DMS79 treated with DMSO at 0.1 percent for 48 hours (cell line): ENCODE measurements at regions not wholly inside any gene's neighbourhood (a gene's known extent, or its start where the extent isn't known, plus 50 kb on each side); places are given as distances from the start of the nearest gene placed in this dataset.

Source experiments
- DNase-seq: peaks from one replicate; lab custom pipeline; 2025; lab: John Stamatoyannopoulos, UW

DNA sequence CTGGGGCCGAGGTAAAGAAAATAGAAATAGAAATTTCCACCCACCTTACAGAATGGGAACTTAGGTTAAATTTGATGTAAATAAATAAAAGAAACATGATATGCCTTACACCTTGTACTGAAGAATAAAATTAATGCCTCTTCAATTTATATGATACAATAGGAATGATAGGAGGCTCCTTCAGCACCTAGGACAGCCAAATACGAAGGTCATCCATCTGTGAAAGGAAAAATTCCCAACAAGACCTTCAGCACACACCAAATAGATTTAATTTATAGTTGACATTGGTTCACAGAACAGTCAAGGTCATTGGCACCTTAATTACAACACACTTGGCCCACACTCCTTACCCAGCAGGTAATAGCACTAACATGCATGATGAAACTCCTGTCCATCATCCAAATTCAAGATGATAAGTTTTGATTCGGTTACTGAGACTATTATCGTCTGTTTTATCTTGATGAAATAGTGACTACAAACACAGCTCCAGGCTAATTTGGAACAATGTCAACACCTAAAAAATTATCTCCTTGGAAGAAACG lies 250.9 kb downstream of the SNX13 start:
- no peak for DNase-seq

DNA sequence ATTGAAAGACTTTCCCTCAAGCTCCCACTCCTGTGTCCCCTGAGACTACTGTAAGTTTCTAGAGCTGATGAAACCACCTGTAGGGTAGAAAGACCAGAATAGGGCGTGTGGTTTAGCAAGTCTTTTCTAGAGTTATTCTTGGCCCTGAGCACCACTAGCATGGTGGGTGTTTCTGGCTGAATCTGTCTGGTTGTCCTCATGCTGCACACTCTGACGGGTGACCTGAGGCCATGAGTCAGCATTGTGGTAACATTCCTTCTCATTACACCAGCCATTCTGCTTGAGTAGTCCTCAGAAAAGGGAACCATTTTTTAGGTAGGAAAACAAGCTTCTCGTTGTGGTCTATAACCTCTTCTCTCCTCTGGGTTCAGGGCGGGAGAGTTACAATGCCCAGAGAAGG lies 250.3 kb downstream of the SNX13 start:
- no peak for DNase-seq

DNA sequence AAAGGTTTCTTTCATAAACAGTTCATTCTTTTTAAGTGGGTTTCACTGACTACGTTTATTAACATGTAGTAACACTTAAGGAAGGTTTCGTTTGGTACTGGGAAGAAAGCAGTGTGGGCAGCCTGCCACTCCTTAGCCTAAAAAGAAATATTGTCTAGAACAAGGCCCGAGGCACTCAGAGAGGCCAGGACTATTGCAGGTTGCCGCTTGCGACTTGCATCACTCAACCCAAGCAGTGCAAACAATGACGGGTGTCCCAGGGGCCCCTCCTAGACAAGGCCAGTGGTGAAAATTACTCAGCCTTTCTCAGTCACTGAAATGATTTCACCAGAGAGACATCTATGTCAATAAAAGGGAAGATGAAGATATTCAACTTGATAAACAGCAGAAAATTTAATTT lies 243.9 kb downstream of the SNX13 start:
- no peak for DNase-seq

DNA sequence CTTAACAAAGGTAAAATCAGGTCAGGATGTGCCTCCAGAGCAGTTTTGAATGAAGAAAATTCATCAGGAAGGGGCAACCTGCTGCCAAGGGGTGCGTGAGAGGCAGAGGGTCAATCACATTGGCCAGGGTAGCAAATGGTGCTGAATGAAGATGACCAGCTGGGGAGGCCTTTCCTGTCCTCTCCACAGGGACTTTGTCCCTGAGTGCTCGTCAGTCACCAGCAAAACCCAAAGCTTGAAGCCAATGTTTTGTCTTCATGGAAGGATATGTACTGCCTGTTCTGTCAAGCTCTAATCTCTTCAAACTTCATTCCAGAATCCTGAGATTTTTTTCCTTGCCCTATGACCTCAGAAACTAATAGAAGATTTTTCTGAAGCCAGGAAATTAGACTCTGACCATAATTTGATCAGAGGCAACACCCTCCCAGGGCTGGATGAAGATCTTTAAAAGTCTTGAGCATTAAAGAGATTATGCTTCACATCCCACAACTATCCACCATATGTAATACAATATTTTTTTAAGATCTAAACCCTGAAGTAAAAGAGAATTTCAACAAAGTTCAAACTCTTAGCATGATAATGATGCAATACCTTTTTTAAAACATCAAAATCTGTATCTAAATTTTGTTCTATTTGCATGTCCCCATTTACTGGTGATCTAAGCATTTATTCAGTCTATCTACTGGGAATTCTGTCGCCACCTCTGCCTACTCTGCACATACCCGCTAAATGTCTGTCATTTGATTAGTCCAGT lies 243.0 kb downstream of the SNX13 start:
- DNase-seq = no peak

DNA sequence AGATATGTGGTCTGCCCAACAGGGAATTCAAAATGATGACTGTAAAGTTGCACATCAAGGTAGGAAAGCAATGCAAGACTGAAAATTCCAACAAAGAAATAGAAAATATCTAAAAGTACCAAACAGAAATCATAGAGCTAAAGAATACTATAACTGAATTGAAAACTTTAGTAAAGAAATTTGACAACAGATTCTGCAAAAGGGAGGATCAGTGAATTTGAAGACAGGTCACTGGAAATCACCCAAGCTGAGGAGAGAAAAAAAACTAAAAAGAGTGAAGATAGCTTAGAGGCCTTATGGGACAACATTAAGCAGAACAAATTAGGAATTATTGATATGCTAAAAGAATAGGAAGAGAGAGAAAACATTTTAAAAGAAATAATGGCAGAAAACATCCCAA lies 240.6 kb downstream of the SNX13 start:
- DNase-seq = no peak

DNA sequence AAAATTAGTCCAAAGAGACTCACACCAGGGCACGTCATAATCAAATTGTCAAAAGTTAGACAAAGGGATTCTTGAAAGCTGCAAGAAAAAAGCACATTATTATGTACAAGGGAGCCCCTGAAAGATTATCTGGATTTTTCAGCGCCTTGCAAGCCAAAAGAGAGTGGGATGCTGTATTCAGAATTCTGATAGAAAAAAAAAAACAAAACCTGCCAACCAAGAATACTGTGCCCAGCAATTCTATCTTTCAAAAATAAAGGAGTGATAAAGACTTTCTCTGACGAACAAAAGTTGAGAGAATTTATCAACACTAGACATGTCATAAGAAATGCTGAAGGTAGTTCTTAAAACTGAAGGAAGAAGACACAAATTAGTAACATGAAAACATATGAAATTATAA lies 240.2 kb downstream of the SNX13 start:
- DNase-seq = no peak

DNA sequence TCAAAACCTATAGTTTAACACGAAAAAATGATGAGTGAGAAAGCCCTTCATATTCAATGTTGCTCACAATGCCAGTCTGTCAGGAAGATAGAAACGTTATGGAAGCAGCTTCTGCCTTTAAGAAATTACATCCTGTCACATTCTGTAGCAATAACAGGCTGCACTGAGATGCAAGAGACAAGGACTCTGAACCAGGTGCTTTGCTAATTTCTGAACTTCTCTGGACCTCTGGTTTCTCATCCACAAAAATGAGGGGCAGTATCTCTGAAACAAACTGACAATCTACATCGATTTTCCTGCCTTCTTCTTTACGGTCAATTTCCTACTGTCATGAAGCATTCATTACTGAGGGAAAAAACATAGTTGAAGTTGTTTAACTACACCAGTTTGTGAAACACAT lies 234.0 kb downstream of the SNX13 start:
- DNase-seq = no peak

DNA sequence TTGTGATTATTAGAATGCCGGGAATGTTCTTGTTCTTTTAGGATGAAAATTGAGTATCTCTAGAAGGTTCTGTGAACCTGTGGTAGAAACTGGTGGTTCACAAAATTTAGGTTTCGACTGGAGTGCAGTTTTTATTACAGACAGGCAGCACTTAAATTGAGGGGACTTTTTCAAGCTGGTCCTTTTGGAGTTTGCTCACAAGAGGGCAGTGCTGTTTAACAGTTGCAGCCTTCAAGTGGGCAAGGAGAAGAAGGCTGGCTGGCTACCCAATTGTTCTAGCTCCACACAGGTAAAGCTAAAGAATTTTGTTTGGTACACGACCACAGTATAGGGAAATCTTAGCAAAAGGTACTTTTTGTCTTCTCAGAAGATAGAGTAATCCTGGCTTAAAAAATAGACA lies 233.6 kb downstream of the SNX13 start:
- peak; percentile 56 for DNase-seq

DNA sequence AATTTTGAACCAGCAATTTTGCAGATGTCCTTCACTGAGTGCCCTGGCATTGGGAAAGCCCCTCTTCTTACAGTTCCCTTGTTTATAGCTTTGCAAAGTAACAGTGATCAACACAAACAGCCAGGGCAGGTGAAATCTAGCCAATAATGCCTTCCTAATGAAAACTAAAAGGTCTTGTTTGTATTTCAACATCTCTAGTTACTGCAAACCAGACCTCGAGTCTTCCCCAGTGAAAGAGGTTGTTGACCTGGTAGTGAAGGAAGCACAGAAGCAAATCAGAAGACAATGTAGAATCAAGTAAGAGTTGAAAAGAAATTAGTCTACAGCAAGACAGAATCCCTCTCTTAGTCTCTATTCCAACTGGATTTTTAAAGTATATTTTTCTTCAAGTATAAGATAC lies 231.2 kb downstream of the SNX13 start:
- no peak for DNase-seq

DNA sequence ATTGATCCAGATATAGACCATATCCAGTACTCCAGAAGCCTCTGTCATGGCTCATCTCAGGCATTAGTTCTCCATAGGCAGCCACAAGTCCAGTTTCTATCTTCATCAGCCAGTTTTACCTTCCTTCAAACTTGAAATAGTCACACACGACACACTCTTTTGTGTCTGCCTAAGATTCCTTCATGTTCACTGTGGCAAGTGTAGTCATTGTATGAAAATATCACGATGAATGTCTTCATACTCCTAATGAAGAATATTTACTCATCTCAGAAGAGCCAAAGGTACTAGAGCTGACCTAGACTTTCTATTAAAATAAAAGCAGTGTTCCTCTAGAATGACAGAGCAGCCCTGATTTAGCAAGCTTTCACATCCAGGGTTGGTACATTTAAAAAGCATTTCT lies 230.7 kb downstream of the SNX13 start:
- no peak for DNase-seq

DNA sequence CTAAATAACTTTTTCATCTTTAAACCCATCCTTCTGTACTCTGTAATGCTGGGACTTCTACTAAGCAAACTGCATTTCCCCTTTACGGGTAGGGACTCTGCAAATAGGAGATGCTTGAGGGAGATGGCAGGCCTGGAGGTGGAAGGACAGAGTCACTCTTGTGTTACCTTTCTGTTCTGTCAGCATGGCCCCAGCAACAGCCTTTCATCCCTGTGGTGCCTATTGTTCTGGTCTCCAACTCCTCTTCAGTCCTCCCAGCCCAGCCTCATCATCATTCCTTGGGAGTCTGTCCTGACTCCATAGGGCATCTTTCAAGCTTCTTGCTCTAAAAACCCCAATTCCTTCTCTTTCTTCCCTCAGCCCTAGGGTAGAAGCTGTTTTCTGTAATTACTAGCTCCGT lies 230.0 kb downstream of the SNX13 start:
- no peak for DNase-seq

DNA sequence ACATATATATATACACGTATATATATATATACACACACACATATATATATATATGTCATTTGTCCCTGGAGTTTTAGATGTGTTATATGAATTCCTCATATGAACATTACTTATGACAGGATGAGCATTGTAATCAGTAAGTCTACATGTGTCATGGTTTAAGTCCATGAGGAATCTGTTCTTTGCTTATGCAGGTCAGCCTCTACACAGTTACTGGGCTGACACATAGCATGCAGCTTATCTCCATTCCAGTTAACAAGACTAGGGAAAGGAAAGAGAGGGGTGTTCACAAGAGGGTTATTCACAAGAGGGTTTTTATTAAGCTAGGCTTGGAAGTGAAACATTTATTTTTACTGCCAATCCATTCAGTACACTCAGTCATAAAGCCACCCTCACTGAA lies 226.7 kb downstream of the SNX13 start:
- DNase-seq = no peak

DNA sequence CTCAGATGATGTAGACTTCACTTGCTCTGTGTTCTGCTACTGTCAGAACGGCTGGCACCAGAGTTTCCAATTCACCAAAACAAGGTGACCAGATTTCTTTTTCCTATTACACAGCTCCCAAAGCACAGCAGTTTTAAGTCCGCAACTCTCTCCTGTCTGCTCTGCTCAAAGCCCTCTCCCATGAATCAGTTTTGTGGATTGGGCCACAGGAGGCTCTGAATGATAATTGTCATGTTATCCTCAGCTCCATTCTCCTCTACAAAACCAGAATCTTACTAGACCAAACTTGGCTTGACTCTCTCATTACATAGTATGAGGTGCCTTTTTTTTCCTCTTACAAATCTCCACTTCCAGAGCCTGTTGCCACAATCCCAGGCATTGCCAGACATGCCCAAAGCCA lies 223.5 kb downstream of the SNX13 start:
- no peak for DNase-seq

DNA sequence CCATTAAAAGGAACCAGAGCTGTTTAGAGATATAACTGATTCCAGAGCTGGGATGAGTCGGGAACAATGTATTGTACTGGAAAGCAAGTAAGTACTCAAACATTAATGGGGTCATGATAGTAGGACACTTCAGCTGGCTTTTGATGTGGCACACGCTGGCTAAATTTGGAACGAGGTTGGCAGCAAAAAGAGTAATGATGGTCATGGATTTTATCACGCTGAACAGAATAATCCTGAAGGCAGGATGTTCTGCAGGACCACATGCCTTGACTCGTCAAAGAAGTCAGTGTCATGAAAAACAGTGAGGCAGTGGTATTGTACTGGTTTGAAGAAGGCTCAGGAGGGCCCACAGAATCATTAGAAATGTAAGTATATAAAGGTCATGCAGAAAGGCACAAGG lies 220.3 kb downstream of the SNX13 start:
- no peak for DNase-seq

DNA sequence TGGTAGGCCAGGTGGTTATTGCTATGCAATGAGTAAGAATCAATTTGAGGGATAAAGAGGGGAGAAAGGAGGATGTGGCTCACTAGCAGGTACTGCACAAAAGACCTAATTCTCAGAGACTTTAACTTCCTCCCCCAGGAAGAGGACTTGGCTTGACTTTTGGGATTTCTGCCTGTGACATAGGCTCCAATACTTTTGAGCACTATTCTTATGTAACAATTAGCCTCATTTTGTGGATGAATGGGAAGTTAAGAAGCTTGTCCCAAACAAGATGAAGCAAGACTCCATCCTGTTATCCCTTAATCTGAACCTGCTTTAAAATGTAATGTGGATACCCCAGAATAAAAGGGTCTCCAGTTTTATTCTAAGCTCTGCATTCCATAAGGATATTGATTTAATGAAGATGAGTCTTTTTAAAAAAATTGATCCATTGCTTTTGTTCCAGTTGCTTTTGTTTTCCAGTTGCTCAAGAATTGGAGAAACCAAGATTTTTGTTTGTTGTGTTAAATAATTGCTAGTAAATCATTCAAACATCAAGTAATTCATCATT lies 218.5 kb downstream of the SNX13 start:
- no peak for DNase-seq

DNA sequence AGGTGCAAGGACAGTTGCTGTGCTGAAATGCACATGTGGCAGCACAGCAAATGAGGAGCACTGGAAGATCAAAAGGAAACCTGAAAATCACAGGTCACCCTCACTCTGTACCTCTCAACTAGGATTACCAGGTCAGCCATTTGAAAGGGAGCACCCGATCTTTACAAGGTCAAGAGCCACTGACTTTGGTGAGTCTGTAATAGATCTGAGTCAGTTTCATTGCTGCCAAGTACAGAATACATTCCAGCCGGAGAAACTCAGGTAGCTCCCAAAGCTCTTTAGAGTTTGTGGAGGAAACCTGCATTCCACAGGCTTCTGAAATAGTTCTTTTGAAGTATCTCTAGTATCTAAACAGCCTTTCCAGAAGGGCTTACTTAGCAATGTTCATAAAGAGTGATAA lies 217.5 kb downstream of the SNX13 start:
- DNase-seq = no peak

DNA sequence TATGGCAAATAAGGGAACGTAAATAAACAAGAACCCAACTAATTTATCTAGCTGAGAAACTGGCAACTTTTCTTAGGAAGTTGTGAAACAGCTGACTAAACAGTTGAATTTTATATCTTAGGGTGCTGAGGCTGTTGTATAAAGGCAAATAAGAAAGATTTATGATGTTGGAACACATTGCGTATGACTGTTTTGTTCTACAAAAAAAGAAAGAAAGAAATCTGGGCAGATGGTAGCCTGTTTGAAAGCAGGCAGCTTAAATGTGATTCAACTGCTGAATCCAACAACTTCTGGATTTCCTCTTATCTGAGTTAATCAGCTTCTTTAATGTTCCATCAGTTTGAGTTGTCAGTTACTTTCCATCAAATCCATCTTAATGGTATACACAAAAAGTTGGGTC lies 214.5 kb downstream of the SNX13 start:
- DNase-seq = no peak

DNA sequence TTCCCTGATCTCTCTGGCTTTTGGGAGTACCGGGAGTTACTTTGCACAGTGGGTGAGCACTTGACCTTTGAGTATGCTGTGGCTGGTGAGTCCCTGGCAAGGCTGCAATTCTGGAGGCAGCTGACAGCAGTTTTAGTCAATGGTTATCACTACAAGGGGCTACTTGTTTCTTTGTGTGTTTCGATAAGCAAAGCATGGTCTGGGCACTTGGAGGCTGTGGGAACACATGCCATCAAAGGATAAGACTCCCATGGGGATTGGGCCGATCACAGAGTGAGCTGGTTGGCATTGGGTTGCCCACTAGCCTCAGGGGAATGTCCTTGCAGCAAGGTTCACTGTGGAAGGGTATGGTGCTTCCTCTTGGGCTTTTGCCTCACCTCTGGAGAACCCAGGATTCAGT lies 208.2 kb downstream of the SNX13 start:
- no peak for DNase-seq
